Spleen (tissue), 11 donors: ENCODE measurements at regions not wholly inside any gene's neighbourhood (a gene's known extent, or its start where the extent isn't known, plus 50 kb on each side); places are given as distances from the start of the nearest gene placed in this dataset.

Experiments
- DNase-seq: peaks from one replicate; pipeline ENCODE4 v3.0.0-alpha.2; 2020
- H3K27ac ChIP-seq, 8 donors: fragments of 200-600 bp; sonication (generic) in 7 of 8; 1 replicate in 4 of 8; 2 replicates in 4 of 8; pipeline versions ENCODE4 v1.5.0 to v1.8.0; 2016 to 2021; ENCODE audit warnings: inconsistent platforms in 4 of 8, mild to moderate bottlenecking in 4 of 8, moderate library complexity in 1 of 8
- H3K27me3 ChIP-seq, 7 donors: fragments of 200-600 bp; sonication (generic) in 6 of 7; replicated peaks in 1 of 7; 1 replicate in 4 of 7; 2 replicates in 3 of 7; pipeline versions ENCODE4 v1.5.0 to v1.8.0; 2016 to 2021; ENCODE audit warnings: inconsistent platforms in 3 of 7, mild to moderate bottlenecking in 1 of 7
- H3K36me3 ChIP-seq, 6 donors: fragments of 200-600 bp; sonication (generic) in 5 of 6; 1 replicate in 4 of 6; 2 replicates in 2 of 6; pipeline versions ENCODE4 v1.5.0 to v1.8.0; 2016 to 2021; ENCODE audit warnings: inconsistent platforms in 2 of 6
- H3K4me1 ChIP-seq, 6 donors: fragments of 200-600 bp; sonication (generic) in 5 of 6; 1 replicate in 3 of 6; 2 replicates in 3 of 6; pipeline versions ENCODE4 v1.5.0 to v1.8.0; 2016 to 2021; ENCODE audit warnings: inconsistent platforms in 3 of 6
- H3K4me3 ChIP-seq, 8 donors: fragments of 200-600 bp; sonication (generic) in 7 of 8; 1 replicate in 4 of 8; 2 replicates in 4 of 8; pipeline versions ENCODE4 v1.5.0 to v1.8.0; 2016 to 2021; ENCODE audit warnings: inconsistent platforms in 4 of 8, mild to moderate bottlenecking in 4 of 8, moderate library complexity in 2 of 8
- H3K9me3 ChIP-seq, 8 donors: fragments of 200-600 bp; sonication (generic) in 7 of 8; 1 replicate in 4 of 8; 2 replicates in 4 of 8; pipeline versions ENCODE4 v1.5.0 to v1.8.0; 2016 to 2021; ENCODE audit warnings: inconsistent platforms in 4 of 8
- POLR2A ChIP-seq, 3 donors: fragments of 450-650 bp; IDR thresholded peaks; one replicate each; pipeline ENCODE4 v1.5.1; 2017; ENCODE audit warnings: antibody characterized with exemption in 3 of 3, mild to moderate bottlenecking in 1 of 3
- POLR2AphosphoS5 ChIP-seq, 3 donors: sonication (generic); formaldehyde crosslinking; IDR thresholded peaks; one replicate each; pipeline ENCODE4 v1.5.1; 2017; ENCODE audit warnings: antibody characterized with exemption in 3 of 3
- WGBS, 5 donors: extraction: QIAGEN DNeasy Blood & Tissue Kit in 3 of 5; methylation state at CpG; one replicate each; pipeline versions ENCODE4 v1.1.5 to v1.1.7; 2013 to 2018; 5-methylcytosine and 5-hydroxymethylcytosine counted together
- intact Hi-C: fragments of 100-400 bp; cut with DNase I; formaldehyde crosslinking; loops from one replicate; pipeline ENCODE4 v1.15.0; 2023; ENCODE audit warnings: low total_unique reads
- TF ChIP-seq, protein P1 (sequence below), 11 experiments: fragments of 200-600 bp in 7 of 11; fragments of 450-650 bp in 4 of 11; sonication (generic) in 4 of 11; IDR thresholded peaks in 8 of 11; conservative IDR thresholded peaks in 3 of 11; 1 replicate in 7 of 11; 2 replicates in 4 of 11; pipeline versions ENCODE4 v1.4.0 to v1.8.0; 2016 to 2021; ENCODE audit warnings: antibody characterized with exemption in 11 of 11, inconsistent platforms in 4 of 11, mild to moderate bottlenecking in 1 of 11
- donor health status: healthy with polysubstance abuse.
- donor health status: DM: no; HTN: no; CAD: no; lungs with moderate emphysema.
- donor health status: DM: no; HTN: no; CAD: no.
- donor health status: Bipolar disorder and iron deficiency.
- donor health status: healthy.
- donor health status: DM: no; HTN: no; CAD: no.
- donor health status: DM: yes; HTN: yes; CAD: no.

DNA sequence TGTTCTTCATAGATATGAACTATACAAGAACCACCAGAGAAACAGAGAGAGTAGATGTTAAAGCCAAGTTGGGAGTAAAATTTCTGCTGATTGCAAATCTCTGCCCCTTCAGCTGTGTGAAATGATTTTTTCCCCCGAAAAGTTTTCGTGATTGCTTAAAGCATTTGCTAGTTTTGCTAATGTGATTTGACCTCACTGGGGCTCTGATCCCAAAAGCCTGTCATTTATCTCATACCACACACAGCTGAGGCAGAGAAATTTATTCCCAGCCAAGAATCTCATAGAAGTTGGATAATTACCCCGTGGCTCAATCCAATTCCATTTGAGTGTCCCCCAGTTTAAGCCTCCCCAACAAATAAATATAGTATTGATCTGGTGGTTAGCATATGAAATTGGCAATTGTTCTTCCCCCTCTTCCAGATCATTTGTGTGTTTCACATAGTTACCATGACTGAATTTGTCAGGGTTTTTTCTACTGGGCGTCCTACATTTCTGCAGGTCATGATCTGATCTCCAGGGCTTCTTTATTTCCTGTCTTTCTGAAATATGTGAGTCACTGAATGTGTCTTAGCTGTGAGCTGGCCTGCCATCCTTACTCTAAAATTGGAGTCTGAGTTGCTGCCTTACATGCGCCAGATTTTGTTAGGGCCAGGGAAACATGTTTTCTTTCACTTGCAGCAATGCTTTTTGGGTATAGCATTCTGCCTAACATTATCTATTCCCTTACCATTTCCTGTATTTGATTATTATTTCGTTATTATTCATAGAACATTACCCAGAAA, 167.5 kb upstream of the FRMPD4 start:
- no peaks in the 10 kb centered on the region for H3K4me1 ChIP-seq
- no peak overlapping the region for H3K27ac ChIP-seq
- DNase-seq = no peak
- TF ChIP-seq POLR2A (IDR thresholded peaks at IDR 0.05) (no peak), POLR2AphosphoS5 (IDR thresholded peaks at IDR 0.05) (no peak)
- TF ChIP-seq, protein P1, sequence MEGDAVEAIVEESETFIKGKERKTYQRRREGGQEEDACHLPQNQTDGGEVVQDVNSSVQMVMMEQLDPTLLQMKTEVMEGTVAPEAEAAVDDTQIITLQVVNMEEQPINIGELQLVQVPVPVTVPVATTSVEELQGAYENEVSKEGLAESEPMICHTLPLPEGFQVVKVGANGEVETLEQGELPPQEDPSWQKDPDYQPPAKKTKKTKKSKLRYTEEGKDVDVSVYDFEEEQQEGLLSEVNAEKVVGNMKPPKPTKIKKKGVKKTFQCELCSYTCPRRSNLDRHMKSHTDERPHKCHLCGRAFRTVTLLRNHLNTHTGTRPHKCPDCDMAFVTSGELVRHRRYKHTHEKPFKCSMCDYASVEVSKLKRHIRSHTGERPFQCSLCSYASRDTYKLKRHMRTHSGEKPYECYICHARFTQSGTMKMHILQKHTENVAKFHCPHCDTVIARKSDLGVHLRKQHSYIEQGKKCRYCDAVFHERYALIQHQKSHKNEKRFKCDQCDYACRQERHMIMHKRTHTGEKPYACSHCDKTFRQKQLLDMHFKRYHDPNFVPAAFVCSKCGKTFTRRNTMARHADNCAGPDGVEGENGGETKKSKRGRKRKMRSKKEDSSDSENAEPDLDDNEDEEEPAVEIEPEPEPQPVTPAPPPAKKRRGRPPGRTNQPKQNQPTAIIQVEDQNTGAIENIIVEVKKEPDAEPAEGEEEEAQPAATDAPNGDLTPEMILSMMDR (IDR thresholded peaks at IDR 0.05 in 8 of 11, conservative IDR thresholded peaks at IDR 0.05 in 3 of 11) = no peak
- H3K27me3 ChIP-seq = peaks cover 0 to 4% (median 0%) of the 10 kb centered on the region in 7 donors
- 53 to 74% (median 61%) methylated on average over 6 of the region's 6 CpGs for WGBS, 5 donors
- intact Hi-C loops = no loop called here
- no peak overlapping the region for H3K4me3 ChIP-seq
- H3K36me3 ChIP-seq = no peaks in the 10 kb centered on the region
- H3K9me3 ChIP-seq = no peaks in the 10 kb centered on the region

DNA sequence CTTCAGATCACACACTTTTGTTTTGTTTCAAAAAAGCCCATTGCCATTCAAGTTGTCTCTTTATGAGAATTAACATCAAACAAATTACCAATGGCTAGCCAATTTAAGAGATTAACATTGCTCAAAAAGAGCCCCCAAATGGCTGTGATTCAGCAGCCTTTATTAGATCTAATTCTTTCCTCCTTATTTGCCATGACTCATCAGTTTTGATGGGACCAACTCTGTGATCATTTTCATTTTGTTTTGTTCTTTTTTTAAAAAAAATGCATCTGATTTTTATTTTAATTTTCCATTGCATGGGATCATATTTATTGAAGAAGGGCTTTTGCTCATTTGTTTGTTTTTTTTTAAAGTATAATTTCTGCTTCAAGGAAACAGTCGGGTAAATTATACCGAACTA, 161.6 kb upstream of the FRMPD4 start:
- Histone ChIP-seq H3K4me1 (no peaks in the 10 kb centered on the region), H3K4me3 (no peak overlapping the region), H3K9me3 (no peaks in the 10 kb centered on the region), H3K27ac (no peak overlapping the region), H3K27me3 (peaks cover 0 to 5% (median 0%) of the 10 kb centered on the region in 7 donors), H3K36me3 (no peaks in the 10 kb centered on the region)
- no peak for DNase-seq
- WGBS, 5 donors = 89 to 95% (median 93%) methylated on average over 2 of the region's 2 CpGs
- TF ChIP-seq POLR2AphosphoS5 (IDR thresholded peaks at IDR 0.05) = no peak
- TF ChIP-seq POLR2A (IDR thresholded peaks at IDR 0.05) = no peak
- TF ChIP-seq, protein P1 (IDR thresholded peaks at IDR 0.05 in 8 of 11, conservative IDR thresholded peaks at IDR 0.05 in 3 of 11) = no peak
- intact Hi-C loops = no loop called here

DNA sequence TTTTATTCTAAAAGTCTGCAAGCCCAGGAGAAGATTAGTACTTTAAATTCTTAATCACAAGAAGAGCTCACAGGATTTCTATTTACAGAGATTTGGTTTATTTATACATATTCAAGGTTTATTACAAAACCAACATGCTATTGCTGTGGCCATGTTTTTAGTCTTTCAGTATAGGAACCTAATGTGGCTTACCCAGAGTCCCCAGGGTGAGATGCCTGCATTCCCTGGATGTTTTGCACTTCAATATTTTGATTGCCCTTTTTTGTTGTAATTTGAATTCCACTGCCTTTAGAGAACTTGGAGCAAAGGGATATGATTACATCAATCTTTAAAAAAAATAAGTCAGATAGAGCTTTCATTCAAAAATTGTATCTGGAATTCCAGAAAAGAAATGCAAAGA, 146.0 kb upstream of the FRMPD4 start:
- no peak overlapping the region for H3K27ac ChIP-seq
- no peak for DNase-seq
- no peaks in the 10 kb centered on the region for H3K36me3 ChIP-seq
- peaks cover 0 to 8% (median 0%) of the 10 kb centered on the region in 8 donors for H3K9me3 ChIP-seq
- no peak overlapping the region for H3K4me3 ChIP-seq
- H3K27me3 ChIP-seq = no peaks in the 10 kb centered on the region
- H3K4me1 ChIP-seq = no peaks in the 10 kb centered on the region
- TF ChIP-seq, protein P1 (IDR thresholded peaks at IDR 0.05 in 8 of 11, conservative IDR thresholded peaks at IDR 0.05 in 3 of 11) = no peak
- TF ChIP-seq POLR2A (IDR thresholded peaks at IDR 0.05) (no peak), POLR2AphosphoS5 (IDR thresholded peaks at IDR 0.05) (no peak)
- intact Hi-C loops = no loop called here

DNA sequence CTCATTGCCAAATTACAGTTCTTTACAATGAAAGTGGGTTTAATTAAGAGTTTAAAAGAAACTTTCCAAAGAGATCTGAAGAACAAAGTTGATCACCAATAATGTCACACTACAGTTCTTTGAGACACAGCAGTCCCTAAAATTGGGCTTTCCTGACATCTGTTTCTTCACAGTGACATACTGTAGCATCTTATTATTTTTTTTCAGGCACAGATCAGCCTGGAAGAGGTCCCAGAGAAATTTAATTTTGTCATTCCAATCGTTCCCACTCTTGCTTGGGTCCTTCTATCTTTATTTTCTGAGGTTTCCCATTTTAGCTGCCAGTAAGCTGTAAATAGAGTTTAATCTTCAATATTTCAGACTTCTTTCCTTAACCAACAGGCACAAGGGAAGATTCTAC, 143.1 kb upstream of the FRMPD4 start:
- Histone ChIP-seq H3K4me1 (no peaks in the 10 kb centered on the region), H3K27ac (no peak overlapping the region), H3K36me3 (no peaks in the 10 kb centered on the region), H3K9me3 (no peaks in the 10 kb centered on the region), H3K27me3 (no peaks in the 10 kb centered on the region), H3K4me3 (no peak overlapping the region)
- intact Hi-C loops = no loop called here
- WGBS, 5 donors = 12 to 59% (median 39%) methylated on average over 1 of the region's 1 CpG
- no peak for TF ChIP-seq POLR2AphosphoS5 (IDR thresholded peaks at IDR 0.05)
- TF ChIP-seq, protein P1 (IDR thresholded peaks at IDR 0.05 in 8 of 11, conservative IDR thresholded peaks at IDR 0.05 in 3 of 11) = no peak
- no peak for TF ChIP-seq POLR2A (IDR thresholded peaks at IDR 0.05)
- no peak for DNase-seq
